B cell (primary cell): ENCODE measurements at regions not wholly inside any gene's neighbourhood (a gene's known extent, or its start where the extent isn't known, plus 50 kb on each side); places are given as distances from the start of the nearest gene placed in this dataset.

Experiments used
- ATAC-seq: fragments of 200-7000 bp; cut with Tn5 transposase; one replicate; pipeline ENCODE4 v1.10.0; 2021; ENCODE audit warnings: low read depth, mild to moderate bottlenecking, moderate number of reproducible peaks, moderate library complexity
- CTCF ChIA-PET: fragments of 350-600 bp; sonication (Branson Sonifier 250); formaldehyde crosslinking; loops from one replicate; lab custom pipeline; 2021; ENCODE audit warnings: antibody characterized with exemption, inconsistent platforms; lab: Charles Lee
- POLR2A ChIA-PET: fragments of 350-600 bp; sonication (Branson Sonifier 250); formaldehyde crosslinking; loops from one replicate; lab custom pipeline; 2021; ENCODE audit warnings: antibody characterized with exemption; lab: Charles Lee
- DNase-seq: peaks from one replicate; pipeline ENCODE4 v3.0.0; 2013
- H2AFZ ChIP-seq: 2 replicates; pipeline ENCODE4 v1.6.1; 2012; ENCODE audit warnings: mild to moderate bottlenecking, low read depth, low read length; ENCODE audit not compliant: insufficient read depth, poor library complexity, severe bottlenecking
- H3K27ac ChIP-seq, 2 donors: 1 replicate in 1 of 2; 2 replicates in 1 of 2; pipeline ENCODE4 v1.5.1; 2012 to 2013; ENCODE audit warnings: low read length in 2 of 2, mild to moderate bottlenecking in 2 of 2, moderate library complexity in 1 of 2
- H3K27me3 ChIP-seq, 4 experiments: fragments of 200-600 bp in 1 of 4; sonication (generic) in 1 of 4; replicated peaks in 1 of 4; 1 replicate in 2 of 4; 2 replicates in 2 of 4; pipeline versions ENCODE4 v1.6.1 to v1.7.0; 2013 to 2016; ENCODE audit warnings: low read length in 3 of 4, mild to moderate bottlenecking in 2 of 4, mixed read lengths in 1 of 4, moderate library complexity in 1 of 4; ENCODE audit not compliant: insufficient read depth in 4 of 4, control insufficient read depth in 3 of 4; ENCODE audit errors: control extremely low read depth in 1 of 4
- H3K36me3 ChIP-seq, 2 experiments: replicated peaks in 1 of 2; 1 replicate in 1 of 2; 2 replicates in 1 of 2; pipeline versions ENCODE4 v1.6.1 to v1.7.1; 2013; ENCODE audit warnings: low read length in 1 of 2; ENCODE audit not compliant: insufficient read depth in 2 of 2, control insufficient read depth in 1 of 2; ENCODE audit errors: control extremely low read depth in 1 of 2, extremely low read depth in 1 of 2
- H3K4me1 ChIP-seq, 2 donors: fragments of 200-600 bp in 1 of 2; sonication (generic) in 1 of 2; 1 replicate in 1 of 2; 2 replicates in 1 of 2; pipeline versions ENCODE4 v1.5.1 to v1.6.1; 2013 to 2017; ENCODE audit warnings: low read length in 2 of 2; ENCODE audit not compliant: control insufficient read depth in 2 of 2, insufficient read depth in 2 of 2
- H3K4me2 ChIP-seq: replicated peaks from 2 replicates; pipeline ENCODE3; 2012; ENCODE audit warnings: mild to moderate bottlenecking, low read depth, low read length; ENCODE audit not compliant: poor library complexity, severe bottlenecking
- H3K4me3 ChIP-seq, 5 experiments: fragments of 200-600 bp in 1 of 5; sonication (generic) in 1 of 5; 1 replicate in 3 of 5; 2 replicates in 2 of 5; pipeline versions ENCODE4 v1.5.1 to v1.7.0; 2011 to 2016; ENCODE audit warnings: low read length in 4 of 5, mild to moderate bottlenecking in 4 of 5, low read depth in 2 of 5, control low read depth in 1 of 5, moderate library complexity in 1 of 5; ENCODE audit not compliant: insufficient read depth in 1 of 5; ENCODE audit errors: control extremely low read depth in 1 of 5, extremely low read depth in 1 of 5
- H3K79me2 ChIP-seq: fragments of 200-600 bp; sonication (generic); one replicate; pipeline ENCODE4 v1.6.0; 2016; ENCODE audit warnings: low read length; ENCODE audit not compliant: control insufficient read depth, insufficient read depth
- H3K9ac ChIP-seq: fragments of 200-600 bp; sonication (generic); 2 replicates; pipeline ENCODE4 v1.6.1; 2017; ENCODE audit warnings: mild to moderate bottlenecking, low read length, moderate library complexity
- H3K9me3 ChIP-seq, 3 donors: one replicate each; pipeline versions ENCODE4 v1.6.1 to v1.7.1; 2013; ENCODE audit warnings: low read length in 2 of 3; ENCODE audit not compliant: control insufficient read depth in 2 of 3, insufficient read depth in 1 of 3; ENCODE audit errors: control extremely low read depth in 1 of 3
- H4K20me1 ChIP-seq: 2 replicates; pipeline ENCODE4 v1.6.0; 2012; ENCODE audit warnings: mild to moderate bottlenecking, low read length; ENCODE audit not compliant: insufficient read depth, control insufficient read depth, poor library complexity, severe bottlenecking
- H3K27ac Mint-ChIP-seq: one replicate; pipeline ENCODE4 v1.8.0; 2021; ENCODE audit warnings: mixed read lengths
- H3K27me3 Mint-ChIP-seq: one replicate; pipeline ENCODE4 v1.8.0; 2021; ENCODE audit warnings: mixed read lengths
- H3K4me1 Mint-ChIP-seq: one replicate; pipeline ENCODE4 v1.8.0; 2021; ENCODE audit warnings: mixed read lengths
- H3K4me3 Mint-ChIP-seq: one replicate; pipeline ENCODE4 v1.8.0; 2021; ENCODE audit warnings: mixed read lengths
- H3K9me3 Mint-ChIP-seq: one replicate; pipeline ENCODE4 v1.8.0; 2022; ENCODE audit warnings: mixed read lengths; ENCODE audit not compliant: insufficient read depth
- CTCF ChIP-seq: fragments of 200-600 bp; IDR thresholded peaks from one replicate; pipeline ENCODE4 v1.8.0; 2022; ENCODE audit warnings: antibody characterized with exemption, mild to moderate bottlenecking
- EZH2 ChIP-seq: IDR thresholded peaks from 2 replicates; pipeline ENCODE4 v1.6.1; 2012; ENCODE audit warnings: borderline replicate concordance, low read depth, mild to moderate bottlenecking, moderate library complexity, low read length; ENCODE audit not compliant: insufficient read depth, poor library complexity, severe bottlenecking
- WGBS: methylation state at CpG from one replicate; pipeline ENCODE4 v1.1.5; 2013; ENCODE audit warnings: missing lambda C conversion rate; ENCODE audit not compliant: insufficient coverage; 5-methylcytosine and 5-hydroxymethylcytosine counted together
- intact Hi-C: fragments of 100-400 bp; cut with micrococcal nuclease; formaldehyde crosslinking; loops from one replicate; pipeline ENCODE4 v1.10.0; 2022

GRCh38 chr3:5663601-5664000 lies 476.1 kb downstream of the EDEM1 start:
- no peak for ATAC-seq
- ChIA-PET CTCF (no interaction called here), POLR2A (no interaction called here)
- Histone ChIP-seq H2AFZ (no peak overlapping the region), H3K9ac (no peak overlapping the region), H3K9me3 (peaks cover 0 to 18% (median 6%) of the 10 kb centered on the region in 3 donors), H3K27ac (no peak overlapping the region), H3K79me2 (no peaks in the 10 kb centered on the region), H4K20me1 (no peaks in the 10 kb centered on the region), H3K4me3 (no peak overlapping the region), H3K4me1 (no peaks in the 10 kb centered on the region), H3K36me3 (no peaks in the 10 kb centered on the region), H3K27me3 (no peaks in the 10 kb centered on the region), H3K4me2 (no peak overlapping the region)
- no peak for DNase-seq
- WGBS: no CpG with 5 or more reads among the region's 1 CpG
- TF ChIP-seq EZH2: no peak
- no peak for TF ChIP-seq CTCF
- H3K27me3 Mint-ChIP-seq: no peaks in the 10 kb centered on the region
- intact Hi-C loops: no loop called here
- H3K4me1 Mint-ChIP-seq: no peaks in the 10 kb centered on the region
- no peak overlapping the region for H3K4me3 Mint-ChIP-seq
- H3K9me3 Mint-ChIP-seq: peaks cover 10% of the 10 kb centered on the region
- H3K27ac Mint-ChIP-seq: no peak overlapping the region

GRCh38 chr3:5666455-5666854 lies 478.9 kb downstream of the EDEM1 start:
- ChIA-PET CTCF (no interaction called here), POLR2A (no interaction called here)

More at GRCh38 chr3:5666455-5666854, 478.9 kb downstream of the EDEM1 start:
- no peak for TF ChIP-seq EZH2
- no peak for TF ChIP-seq CTCF
- intact Hi-C loops: no loop called here
- Histone ChIP-seq H3K4me2 (no peak overlapping the region), H3K9ac (no peak overlapping the region), H3K36me3 (no peaks in the 10 kb centered on the region), H3K9me3 (peaks cover 0 to 18% (median 3%) of the 10 kb centered on the region in 3 donors), H3K79me2 (no peaks in the 10 kb centered on the region), H4K20me1 (no peaks in the 10 kb centered on the region), H2AFZ (no peak overlapping the region), H3K27me3 (no peaks in the 10 kb centered on the region), H3K4me1 (no peaks in the 10 kb centered on the region), H3K4me3 (no peak overlapping the region), H3K27ac (no peak overlapping the region)
- H3K4me3 Mint-ChIP-seq: no peak overlapping the region
- no peak for DNase-seq
- H3K27me3 Mint-ChIP-seq: no peaks in the 10 kb centered on the region
- peaks cover 10% of the 10 kb centered on the region for H3K9me3 Mint-ChIP-seq
- no peaks in the 10 kb centered on the region for H3K4me1 Mint-ChIP-seq
- no peak for ATAC-seq
- WGBS: 83% methylated on average over 1 of the region's 4 CpGs
- H3K27ac Mint-ChIP-seq: no peak overlapping the region
